PC-9 (cell line): ENCODE measurements at regions not wholly inside any gene's neighbourhood (a gene's known extent, or its start where the extent isn't known, plus 50 kb on each side); places are given as distances from the start of the nearest gene placed in this dataset.

Experiments used
- BruUV-seq: library from RNA; stranded (reverse); fragments of 400-500 nt; replicated peaks from 2 replicates; lab custom pipeline; 2021; lab: Mats Ljungman, UMichigan
- CTCF ChIA-PET: fragments of 300-600 bp; sonication (Branson Sonifier 250); formaldehyde crosslinking; loops from one replicate; lab custom pipeline; 2022; ENCODE audit warnings: antibody characterized with exemption; lab: Charles Lee
- POLR2A ChIA-PET: fragments of 300-600 bp; sonication (Branson Sonifier 250); formaldehyde crosslinking; loops from one replicate; lab custom pipeline; 2022; ENCODE audit warnings: antibody characterized with exemption; ENCODE audit not compliant: unreplicated experiment; lab: Charles Lee
- DNase-seq, 2 experiments: peaks; one replicate each; pipeline versions ENCODE4 v3.0.0 to v3.0.0-alpha.2; 2015 to 2022; ENCODE audit warnings: mixed read lengths in 1 of 2
- H2AFZ ChIP-seq: fragments of 200-600 bp; sonication (generic); 2 replicates; pipeline ENCODE4 v1.8.1; 2017; ENCODE audit warnings: antibody characterized with exemption
- H3F3A ChIP-seq: fragments of 200-600 bp; sonication (generic); 2 replicates; pipeline ENCODE4 v1.8.1; 2017; ENCODE audit warnings: antibody characterized with exemption, mild to moderate bottlenecking, low read depth; ENCODE audit not compliant: insufficient read depth
- H3K27ac ChIP-seq: fragments of 200-600 bp; sonication (generic); 2 replicates; pipeline ENCODE4 v1.6.1; 2016; ENCODE audit warnings: mixed run types
- H3K27me3 ChIP-seq: fragments of 200-600 bp; sonication (generic); 2 replicates; pipeline ENCODE4 v1.6.1; 2016; ENCODE audit warnings: low read depth, mixed run types; ENCODE audit not compliant: insufficient read depth
- H3K36me3 ChIP-seq: fragments of 200-600 bp; sonication (generic); 2 replicates; pipeline ENCODE4 v1.6.1; 2016; ENCODE audit warnings: low read depth, mixed run types
- H3K4me1 ChIP-seq: fragments of 200-600 bp; sonication (generic); replicated peaks from 2 replicates; pipeline ENCODE4 v1.6.1; 2016; ENCODE audit warnings: mixed run types; ENCODE audit not compliant: insufficient read depth
- H3K4me2 ChIP-seq: fragments of 200-600 bp; sonication (generic); 2 replicates; pipeline ENCODE4 v1.6.1; 2017; ENCODE audit warnings: mixed run types
- H3K4me3 ChIP-seq: fragments of 200-600 bp; sonication (generic); 2 replicates; pipeline ENCODE4 v1.6.1; 2016; ENCODE audit warnings: mixed run types
- H3K79me2 ChIP-seq: fragments of 200-600 bp; sonication (generic); 2 replicates; pipeline ENCODE4 v1.6.1; 2017; ENCODE audit warnings: low read depth, mixed run types
- H3K9me2 ChIP-seq: fragments of 200-600 bp; sonication (generic); 2 replicates; pipeline ENCODE4 v1.8.1; 2017; ENCODE audit warnings: mild to moderate bottlenecking; ENCODE audit not compliant: insufficient read depth
- H3K9me3 ChIP-seq: fragments of 200-600 bp; sonication (generic); 2 replicates; pipeline ENCODE4 v1.8.1; 2016; ENCODE audit warnings: low read depth; ENCODE audit not compliant: insufficient read depth
- H4K20me1 ChIP-seq: fragments of 200-600 bp; sonication (generic); 2 replicates; pipeline ENCODE4 v1.8.1; 2017; ENCODE audit not compliant: insufficient read depth
- EZH2 ChIP-seq: fragments of 200-600 bp; sonication (generic); IDR thresholded peaks from 2 replicates; pipeline ENCODE4 v1.8.0; 2017; ENCODE audit warnings: antibody characterized with exemption, low read depth
- intact Hi-C: fragments of 100-400 bp; cut with micrococcal nuclease; formaldehyde crosslinking; loops from one replicate; pipeline ENCODE4 v1.10.0; 2022; ENCODE audit not compliant: unreplicated experiment
- TF ChIP-seq, protein P1 (sequence below): fragments of 200-600 bp; sonication (generic); conservative IDR thresholded peaks from 2 replicates; pipeline ENCODE4 v1.6.1; 2017; ENCODE audit warnings: mixed run types, antibody characterized with exemption, mild to moderate bottlenecking, moderate library complexity

DNA sequence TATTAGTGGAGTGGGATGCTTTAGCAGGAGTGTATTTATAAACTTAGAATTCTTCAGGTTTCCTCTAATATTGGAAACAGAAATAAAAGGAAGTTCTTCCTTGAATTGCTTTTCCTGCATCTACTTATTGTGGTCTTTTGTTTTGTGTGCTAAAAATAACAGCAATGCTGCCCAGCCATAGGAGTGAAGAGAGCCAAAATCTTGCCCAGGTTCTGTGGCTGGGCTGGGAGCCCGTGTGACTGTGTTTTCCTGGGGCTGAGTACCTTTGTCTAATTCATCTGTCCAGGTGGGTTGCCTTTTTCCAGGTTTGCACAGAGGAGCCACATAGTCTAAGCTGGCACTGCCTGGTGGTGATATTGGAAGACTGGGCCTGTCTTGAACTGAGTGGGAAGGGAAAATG is 179.7 kb upstream of the ADAMTSL1 start:
- H3K4me2 ChIP-seq: no peak overlapping the region
- POLR2A ChIA-PET: no interaction called here

DNA sequence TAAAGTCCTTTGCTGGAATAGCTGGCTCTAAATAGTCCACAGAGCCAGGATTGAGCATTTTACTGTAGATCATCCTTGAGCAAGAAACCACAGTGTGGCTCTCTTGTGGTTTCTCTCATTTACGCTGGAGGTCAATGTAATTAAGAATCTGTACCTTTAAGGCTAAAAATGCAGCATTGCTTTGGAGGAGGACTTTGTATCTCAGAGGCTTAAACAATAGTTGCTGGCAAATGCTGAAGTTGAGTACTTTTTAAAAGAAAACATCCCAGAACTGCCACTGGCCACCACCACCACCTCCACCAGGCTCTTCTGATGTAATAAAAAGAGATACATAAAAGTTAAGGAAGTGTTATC is 177.3 kb upstream of the ADAMTSL1 start:
- Histone ChIP-seq H3K9me3 (no peaks in the 10 kb centered on the region), H3K9me2 (no peaks in the 10 kb centered on the region), H3K27ac (no peak overlapping the region), H2AFZ (no peak overlapping the region), H3K4me1 (no peaks in the 10 kb centered on the region), H3K79me2 (no peaks in the 10 kb centered on the region), H3F3A (no peaks in the 10 kb centered on the region), H4K20me1 (no peaks in the 10 kb centered on the region), H3K36me3 (no peaks in the 10 kb centered on the region), H3K27me3 (no peaks in the 10 kb centered on the region), H3K4me2 (no peak overlapping the region), H3K4me3 (no peak overlapping the region)
- BruUV-seq: no TSS peak
- intact Hi-C loops: no loop called here
- ChIA-PET POLR2A (no interaction called here), CTCF (no interaction called here)
- no peak for DNase-seq
- TF ChIP-seq, protein P1, sequence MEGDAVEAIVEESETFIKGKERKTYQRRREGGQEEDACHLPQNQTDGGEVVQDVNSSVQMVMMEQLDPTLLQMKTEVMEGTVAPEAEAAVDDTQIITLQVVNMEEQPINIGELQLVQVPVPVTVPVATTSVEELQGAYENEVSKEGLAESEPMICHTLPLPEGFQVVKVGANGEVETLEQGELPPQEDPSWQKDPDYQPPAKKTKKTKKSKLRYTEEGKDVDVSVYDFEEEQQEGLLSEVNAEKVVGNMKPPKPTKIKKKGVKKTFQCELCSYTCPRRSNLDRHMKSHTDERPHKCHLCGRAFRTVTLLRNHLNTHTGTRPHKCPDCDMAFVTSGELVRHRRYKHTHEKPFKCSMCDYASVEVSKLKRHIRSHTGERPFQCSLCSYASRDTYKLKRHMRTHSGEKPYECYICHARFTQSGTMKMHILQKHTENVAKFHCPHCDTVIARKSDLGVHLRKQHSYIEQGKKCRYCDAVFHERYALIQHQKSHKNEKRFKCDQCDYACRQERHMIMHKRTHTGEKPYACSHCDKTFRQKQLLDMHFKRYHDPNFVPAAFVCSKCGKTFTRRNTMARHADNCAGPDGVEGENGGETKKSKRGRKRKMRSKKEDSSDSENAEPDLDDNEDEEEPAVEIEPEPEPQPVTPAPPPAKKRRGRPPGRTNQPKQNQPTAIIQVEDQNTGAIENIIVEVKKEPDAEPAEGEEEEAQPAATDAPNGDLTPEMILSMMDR: no peak
- TF ChIP-seq EZH2: no peak

More for the DNA sequence above, 179.7 kb upstream of the ADAMTSL1 start:
- H3K36me3 ChIP-seq: no peaks in the 10 kb centered on the region
- intact Hi-C loops: no loop called here
- H3F3A ChIP-seq: no peaks in the 10 kb centered on the region
- H3K4me3 ChIP-seq: no peak overlapping the region
- no TSS peak for BruUV-seq
- CTCF ChIA-PET: no interaction called here
- H2AFZ ChIP-seq: no peak overlapping the region
- H3K9me2 ChIP-seq: no peaks in the 10 kb centered on the region
- H4K20me1 ChIP-seq: no peaks in the 10 kb centered on the region
- H3K27me3 ChIP-seq: no peaks in the 10 kb centered on the region
- no peak for DNase-seq
- no peak overlapping the region for H3K27ac ChIP-seq
- H3K9me3 ChIP-seq: no peaks in the 10 kb centered on the region
- TF ChIP-seq, protein P1: no peak
- no peak for TF ChIP-seq EZH2
- no peaks in the 10 kb centered on the region for H3K4me1 ChIP-seq
- H3K79me2 ChIP-seq: no peaks in the 10 kb centered on the region

DNA sequence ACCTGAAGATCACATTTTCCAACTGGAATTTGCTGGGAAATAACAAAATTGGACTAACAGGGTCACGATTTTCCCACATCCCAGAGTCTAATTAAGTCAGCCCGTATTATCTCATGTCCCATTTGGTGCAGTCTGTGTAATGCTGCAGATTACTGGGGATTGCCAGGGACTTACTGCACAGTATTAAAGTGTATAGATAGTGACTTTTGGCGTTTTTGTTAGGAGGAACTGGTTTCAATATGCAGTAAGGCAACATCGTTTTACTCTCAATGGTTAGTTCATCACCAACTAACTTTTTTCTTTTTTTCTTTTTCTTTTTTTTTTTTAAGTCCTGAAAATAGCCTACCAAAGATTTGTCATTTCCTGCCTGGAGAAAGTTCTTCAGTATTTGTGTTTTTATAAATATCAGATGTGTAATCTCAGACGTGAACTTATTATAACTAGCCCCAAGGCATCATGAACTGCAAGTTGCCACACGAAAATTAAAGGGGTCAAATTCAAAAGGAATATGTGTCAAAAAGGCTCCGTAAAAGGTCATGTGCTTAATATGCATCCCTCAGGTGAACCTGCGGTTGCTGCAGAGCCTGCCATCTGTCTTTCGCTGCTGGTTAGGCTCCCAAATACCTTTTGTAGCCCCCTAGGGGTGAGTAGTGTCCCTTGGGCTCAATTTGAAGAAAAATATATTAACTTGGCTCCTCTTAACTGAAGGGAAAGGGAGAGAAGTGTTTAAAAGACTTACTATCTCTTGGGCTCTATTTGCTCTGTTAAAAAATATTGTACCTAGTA is 176.7 kb upstream of the ADAMTSL1 start:
- Histone ChIP-seq H3K9me3 (no peaks in the 10 kb centered on the region), H3K79me2 (no peaks in the 10 kb centered on the region), H3F3A (no peaks in the 10 kb centered on the region), H4K20me1 (no peaks in the 10 kb centered on the region), H3K4me1 (no peaks in the 10 kb centered on the region), H2AFZ (no peak overlapping the region), H3K27ac (no peak overlapping the region), H3K36me3 (no peaks in the 10 kb centered on the region), H3K27me3 (no peaks in the 10 kb centered on the region), H3K4me2 (no peak overlapping the region), H3K9me2 (no peaks in the 10 kb centered on the region), H3K4me3 (no peak overlapping the region)
- intact Hi-C loops: no loop called here
- no peak for DNase-seq
- TF ChIP-seq, protein P1: 0 out of 2 replicates have a peak, but pooled peaks have one; percentile 29
- no peak for TF ChIP-seq EZH2
- ChIA-PET CTCF (no interaction called here), POLR2A (interaction anchor here (0.7 kb wide), 1 partner anchor 31 kb away, joined by 4 read pairs; no protein-coding TSS in a partner anchor)
- BruUV-seq: no TSS peak
